ENCODE measurements at regions not wholly inside any gene's neighbourhood (a gene's known extent, or its start where the extent isn't known, plus 50 kb on each side); places are given as distances from the start of the nearest gene placed in this dataset.

- intact Hi-C loops (cut with micrococcal nuclease) = no loop called here
These were observed 135.0 kb upstream of the TMEM72 start for GRCh38 chr10:44776181-44776580.

DNA sequence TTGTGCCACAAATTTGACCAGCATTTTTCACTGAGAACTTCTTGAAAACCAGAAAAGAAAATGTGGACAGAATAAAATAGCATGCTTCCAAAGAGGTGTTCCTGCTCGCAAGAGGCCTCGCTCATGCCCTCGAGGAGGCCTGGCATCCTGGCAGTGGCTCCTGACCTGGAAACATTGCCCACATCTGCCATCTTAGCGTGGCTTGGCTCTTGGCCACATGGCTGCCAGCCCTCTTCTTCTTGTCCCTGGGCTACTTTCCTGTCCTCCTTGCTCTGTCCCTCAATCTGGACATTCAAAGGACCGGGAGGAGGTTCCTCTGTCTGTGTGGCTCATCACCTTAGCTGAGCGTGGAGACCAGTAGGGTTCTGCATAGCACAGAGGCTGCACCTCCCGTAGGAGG lies 131.6 kb upstream of the TMEM72 start:
- TF ChIP-seq, protein P1, sequence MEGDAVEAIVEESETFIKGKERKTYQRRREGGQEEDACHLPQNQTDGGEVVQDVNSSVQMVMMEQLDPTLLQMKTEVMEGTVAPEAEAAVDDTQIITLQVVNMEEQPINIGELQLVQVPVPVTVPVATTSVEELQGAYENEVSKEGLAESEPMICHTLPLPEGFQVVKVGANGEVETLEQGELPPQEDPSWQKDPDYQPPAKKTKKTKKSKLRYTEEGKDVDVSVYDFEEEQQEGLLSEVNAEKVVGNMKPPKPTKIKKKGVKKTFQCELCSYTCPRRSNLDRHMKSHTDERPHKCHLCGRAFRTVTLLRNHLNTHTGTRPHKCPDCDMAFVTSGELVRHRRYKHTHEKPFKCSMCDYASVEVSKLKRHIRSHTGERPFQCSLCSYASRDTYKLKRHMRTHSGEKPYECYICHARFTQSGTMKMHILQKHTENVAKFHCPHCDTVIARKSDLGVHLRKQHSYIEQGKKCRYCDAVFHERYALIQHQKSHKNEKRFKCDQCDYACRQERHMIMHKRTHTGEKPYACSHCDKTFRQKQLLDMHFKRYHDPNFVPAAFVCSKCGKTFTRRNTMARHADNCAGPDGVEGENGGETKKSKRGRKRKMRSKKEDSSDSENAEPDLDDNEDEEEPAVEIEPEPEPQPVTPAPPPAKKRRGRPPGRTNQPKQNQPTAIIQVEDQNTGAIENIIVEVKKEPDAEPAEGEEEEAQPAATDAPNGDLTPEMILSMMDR (IDR thresholded peaks at IDR 0.05) = no peak
- Histone ChIP-seq H3K79me2 (ENCODE audit: insufficient read depth, low read length) (no peaks in the 10 kb centered on the region), H3K4me3 (replicated peaks in 1 of 3; ENCODE audit: low read depth in 2 of 3, low read length in 3 of 3) (no peak overlapping the region), H3K36me3 (replicated peaks in 1 of 2; ENCODE audit: control insufficient read depth in 1 of 2, insufficient read depth in 2 of 2, low read length in 2 of 2) (no peaks in the 10 kb centered on the region), H3K9me3 (replicated peaks in 1 of 2; ENCODE audit: control insufficient read depth in 1 of 2, insufficient read depth in 1 of 2, low read length in 2 of 2) (no peaks in the 10 kb centered on the region), H3K27me3 (ENCODE audit: control insufficient read depth in 2 of 2, insufficient read depth in 2 of 2, low read length in 2 of 2) (no peaks in the 10 kb centered on the region), H2AFZ (ENCODE audit: insufficient read depth, low read depth, low read length, poor library complexity, severe bottlenecking) (no peak overlapping the region), H4K20me1 (ENCODE audit: insufficient read depth, low read length) (no peaks in the 10 kb centered on the region), H3K4me1 (ENCODE audit: control insufficient read depth in 1 of 2, insufficient read depth in 2 of 2, low read length in 2 of 2) (no peaks in the 10 kb centered on the region), H3K9ac (ENCODE audit: insufficient read depth, low read length, poor library complexity, severe bottlenecking) (no peak overlapping the region), H3K27ac (ENCODE audit: low read depth in 1 of 2, low read length in 2 of 2) (no peak overlapping the region), H3K4me2 (replicated peaks; ENCODE audit: extremely low read depth, low read length, poor library complexity, severe bottlenecking) (no peak overlapping the region)
- Mint-ChIP-seq H3K9me3 (peaks cover 0 to 3% (median 2%) of the 10 kb centered on the region in 7 donors), H3K4me3 (no peak overlapping the region), H3K4me1 (no peaks in the 10 kb centered on the region), H3K36me3 (no peaks in the 10 kb centered on the region), H3K27me3 (ENCODE audit: low read depth in 3 of 3) (peaks cover 3 to 6% (median 4%) of the 10 kb centered on the region in 3 donors), H3K27ac (no peak overlapping the region)
- no peak for DNase-seq
- intact Hi-C loops (cut with micrococcal nuclease) = no loop called here
- 95% methylated on average over 7 of the region's 7 CpGs for WGBS (ENCODE audit: insufficient coverage)

More at GRCh38 chr10:44776181-44776580, 135.0 kb upstream of the TMEM72 start:
- Mint-ChIP-seq H3K27ac (no peak overlapping the region), H3K27me3 (ENCODE audit: low read depth in 3 of 3) (peaks cover 4 to 5% (median 5%) of the 10 kb centered on the region in 3 donors), H3K4me1 (no peaks in the 10 kb centered on the region), H3K36me3 (no peaks in the 10 kb centered on the region), H3K9me3 (peaks cover 0 to 7% (median 2%) of the 10 kb centered on the region in 7 donors), H3K4me3 (no peak overlapping the region)
- Histone ChIP-seq H2AFZ (ENCODE audit: insufficient read depth, low read depth, low read length, poor library complexity, severe bottlenecking) (no peak overlapping the region), H3K79me2 (ENCODE audit: insufficient read depth, low read length) (no peaks in the 10 kb centered on the region), H4K20me1 (ENCODE audit: insufficient read depth, low read length) (no peaks in the 10 kb centered on the region), H3K9ac (ENCODE audit: insufficient read depth, low read length, poor library complexity, severe bottlenecking) (no peak overlapping the region), H3K27me3 (ENCODE audit: control insufficient read depth in 2 of 2, insufficient read depth in 2 of 2, low read length in 2 of 2) (no peaks in the 10 kb centered on the region), H3K4me3 (replicated peaks in 1 of 3; ENCODE audit: low read depth in 2 of 3, low read length in 3 of 3) (no peak overlapping the region), H3K9me3 (replicated peaks in 1 of 2; ENCODE audit: control insufficient read depth in 1 of 2, insufficient read depth in 1 of 2, low read length in 2 of 2) (no peaks in the 10 kb centered on the region), H3K4me2 (replicated peaks; ENCODE audit: extremely low read depth, low read length, poor library complexity, severe bottlenecking) (no peak overlapping the region), H3K36me3 (replicated peaks in 1 of 2; ENCODE audit: control insufficient read depth in 1 of 2, insufficient read depth in 2 of 2, low read length in 2 of 2) (no peaks in the 10 kb centered on the region), H3K4me1 (ENCODE audit: control insufficient read depth in 1 of 2, insufficient read depth in 2 of 2, low read length in 2 of 2) (no peaks in the 10 kb centered on the region), H3K27ac (ENCODE audit: low read depth in 1 of 2, low read length in 2 of 2) (no peak overlapping the region)
- DNase-seq = no peak
- WGBS (ENCODE audit: insufficient coverage) = 83% methylated on average over 1 of the region's 3 CpGs
- TF ChIP-seq, protein P1 (IDR thresholded peaks at IDR 0.05) = no peak

All from CD14-positive monocyte (primary cell).